OCI-M1 (cell line): ENCODE measurements at regions not wholly inside any gene's neighbourhood (a gene's known extent, or its start where the extent isn't known, plus 50 kb on each side); places are given as distances from the start of the nearest gene placed in this dataset.
"Not testable (repeated sequence)": the region's sequence is repeated elsewhere in the genome, so short reads cannot be mapped to it uniquely, and the experiment has no call there.

ENCODE experiments used
- DNase-seq: peaks from one replicate; lab custom pipeline; 2025; lab: John Stamatoyannopoulos, UW

DNA sequence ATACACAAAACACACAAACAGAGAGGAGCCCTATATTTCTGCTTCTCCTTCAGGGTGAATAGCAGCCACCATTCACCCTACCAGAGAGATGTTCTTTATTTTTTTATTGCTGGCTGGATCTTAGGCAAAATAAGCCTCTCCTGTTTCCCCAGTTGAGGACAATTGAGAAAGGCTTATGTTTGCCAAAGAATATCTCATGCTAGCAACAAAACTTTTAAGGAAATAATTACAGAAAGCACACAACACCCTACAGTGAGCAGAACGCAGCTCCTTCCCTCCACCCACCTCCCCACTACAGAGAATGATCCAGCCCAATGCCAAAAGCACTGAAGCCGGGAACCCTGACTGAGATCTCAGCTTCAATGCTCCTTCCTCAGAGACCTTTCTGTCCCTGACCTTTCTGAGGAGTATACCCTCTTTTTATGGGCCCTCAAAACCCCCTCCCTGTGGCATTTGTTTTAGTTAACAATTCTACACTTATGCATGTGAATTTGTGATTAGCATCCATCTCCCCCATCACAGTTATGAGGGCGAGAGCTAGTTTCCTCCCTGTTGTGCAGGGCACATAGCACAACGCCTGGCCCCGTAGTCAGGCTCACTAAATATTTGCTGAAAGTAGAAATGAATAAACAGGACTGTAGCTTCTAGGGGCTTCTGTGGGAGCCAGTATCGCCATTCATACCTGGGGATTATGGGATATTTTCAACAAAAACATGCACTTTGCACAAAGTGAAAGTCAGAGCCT lies 491.6 kb upstream of the CDH4 start:
- DNase-seq, result no peak

DNA sequence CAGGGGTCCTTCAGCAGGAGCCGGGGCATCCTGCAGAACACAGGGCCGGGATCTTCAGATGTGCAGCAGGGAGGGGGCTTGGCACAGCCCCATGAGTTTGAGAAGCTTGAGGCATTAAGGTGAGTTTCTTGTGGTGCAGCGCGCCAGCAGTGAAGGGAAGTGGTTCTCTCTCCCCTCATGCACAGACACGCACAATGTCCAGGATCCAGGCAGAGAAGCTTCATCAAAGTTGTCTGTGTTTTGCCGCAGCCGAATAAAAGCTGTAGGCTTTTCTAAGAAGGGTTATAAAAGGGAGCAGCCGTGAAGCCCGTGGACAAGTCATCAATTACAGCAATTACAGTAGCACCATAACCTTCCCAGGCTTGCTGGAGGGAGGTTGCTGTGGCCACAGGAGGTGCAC lies 491.0 kb upstream of the CDH4 start:
- DNase-seq, result no peak

DNA sequence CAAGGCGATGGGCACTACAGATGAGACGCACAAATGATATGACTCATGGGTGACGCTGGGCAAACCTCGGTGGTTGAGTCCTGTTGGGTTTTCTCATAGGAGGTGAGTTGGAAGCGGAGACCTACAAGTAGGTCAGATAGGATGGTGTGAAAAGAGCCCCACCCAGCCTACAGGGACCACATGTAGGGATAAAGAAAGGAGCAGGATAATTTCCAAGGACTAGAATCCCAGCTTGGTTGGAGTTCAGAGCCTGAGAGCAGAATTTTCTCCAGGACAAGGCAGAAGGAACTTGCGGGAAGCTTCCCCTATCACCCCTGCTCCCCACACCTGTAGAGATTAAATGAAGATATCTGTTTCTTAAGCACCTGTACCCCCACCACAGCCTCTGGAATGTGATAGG lies 489.7 kb upstream of the CDH4 start:
- DNase-seq, result no peak

DNA sequence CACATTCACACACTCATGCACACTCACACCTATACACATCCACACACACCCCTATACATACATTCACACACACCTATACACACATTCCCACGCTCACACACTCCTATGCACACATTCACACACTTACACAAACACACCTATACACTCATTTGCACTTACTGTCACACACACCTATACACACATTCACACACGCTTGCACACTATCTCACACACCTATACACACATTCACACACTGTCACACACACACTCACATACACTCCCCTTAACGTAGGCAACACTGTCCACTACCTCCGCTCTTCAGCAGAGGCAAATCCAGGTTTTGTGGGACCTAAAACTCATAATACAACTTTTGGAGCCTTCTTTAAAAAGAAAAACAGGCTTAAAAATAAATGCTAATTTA lies 487.7 kb upstream of the CDH4 start:
- DNase-seq, result no peak

DNA sequence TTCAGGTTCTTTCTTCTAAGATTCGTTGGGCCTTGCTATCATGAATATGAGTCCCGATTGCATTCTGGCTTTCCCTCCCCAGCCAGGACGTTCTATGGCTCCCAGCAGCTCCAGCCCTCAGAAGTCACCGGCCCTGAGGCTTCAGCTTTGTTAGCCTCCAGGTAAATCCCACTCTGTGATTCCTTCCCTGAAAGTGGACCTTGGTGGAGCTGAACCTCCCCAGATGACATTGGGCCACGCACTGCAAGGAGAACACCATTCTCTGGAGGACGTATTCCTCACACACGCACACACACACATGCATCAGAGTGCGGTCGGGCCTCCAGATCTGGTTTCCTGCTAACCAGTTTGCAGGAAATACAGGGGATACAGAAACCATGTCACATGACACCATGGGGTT lies 487.3 kb upstream of the CDH4 start:
- DNase-seq, result no peak

DNA sequence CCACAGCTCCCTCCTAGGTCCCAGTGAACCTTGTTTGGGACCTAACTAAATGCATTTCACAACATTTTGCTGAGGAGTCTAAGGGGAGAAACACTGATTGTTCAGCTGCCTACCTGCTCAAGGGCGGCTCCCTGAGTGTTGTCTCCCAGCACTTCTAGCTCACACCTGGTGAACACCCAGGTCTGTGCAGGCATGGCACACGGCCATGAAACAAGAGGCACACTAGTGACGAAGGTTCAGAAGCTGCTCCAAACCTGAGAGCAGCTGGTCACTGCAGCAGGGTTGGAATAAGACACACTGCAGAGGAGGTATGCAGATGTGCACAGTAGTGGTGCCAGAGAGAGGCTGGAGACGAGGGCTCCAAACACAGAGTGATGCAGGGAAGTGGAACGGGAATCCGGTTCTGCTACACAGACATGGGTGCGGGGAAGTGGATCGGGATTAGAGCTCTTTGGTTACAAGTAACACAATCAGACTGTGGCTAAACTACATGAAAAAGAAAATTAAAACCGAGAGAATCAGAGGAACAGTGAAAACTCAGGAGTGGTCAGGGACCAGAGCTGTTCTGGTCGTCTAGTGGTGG lies 486.1 kb upstream of the CDH4 start:
- DNase-seq, result no peak

DNA sequence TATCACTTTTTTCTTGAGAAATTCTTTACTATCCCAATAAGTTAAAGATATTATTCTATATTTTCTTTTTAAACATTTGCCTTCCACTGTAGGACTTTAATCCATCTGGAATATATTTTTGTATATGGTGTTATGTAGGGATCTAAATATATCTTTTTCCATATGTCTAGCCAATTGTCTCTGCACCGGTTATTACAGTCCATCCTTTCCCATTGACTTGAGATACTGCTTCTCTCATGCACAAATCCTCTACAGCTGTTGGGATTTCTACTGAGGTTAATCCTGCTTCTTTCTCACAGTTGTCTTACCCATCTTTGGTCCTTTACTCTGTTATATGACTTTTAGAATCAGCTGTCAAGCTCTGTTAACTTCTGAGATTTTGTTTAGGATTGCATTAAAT lies 483.8 kb upstream of the CDH4 start:
- DNase-seq, result no peak

DNA sequence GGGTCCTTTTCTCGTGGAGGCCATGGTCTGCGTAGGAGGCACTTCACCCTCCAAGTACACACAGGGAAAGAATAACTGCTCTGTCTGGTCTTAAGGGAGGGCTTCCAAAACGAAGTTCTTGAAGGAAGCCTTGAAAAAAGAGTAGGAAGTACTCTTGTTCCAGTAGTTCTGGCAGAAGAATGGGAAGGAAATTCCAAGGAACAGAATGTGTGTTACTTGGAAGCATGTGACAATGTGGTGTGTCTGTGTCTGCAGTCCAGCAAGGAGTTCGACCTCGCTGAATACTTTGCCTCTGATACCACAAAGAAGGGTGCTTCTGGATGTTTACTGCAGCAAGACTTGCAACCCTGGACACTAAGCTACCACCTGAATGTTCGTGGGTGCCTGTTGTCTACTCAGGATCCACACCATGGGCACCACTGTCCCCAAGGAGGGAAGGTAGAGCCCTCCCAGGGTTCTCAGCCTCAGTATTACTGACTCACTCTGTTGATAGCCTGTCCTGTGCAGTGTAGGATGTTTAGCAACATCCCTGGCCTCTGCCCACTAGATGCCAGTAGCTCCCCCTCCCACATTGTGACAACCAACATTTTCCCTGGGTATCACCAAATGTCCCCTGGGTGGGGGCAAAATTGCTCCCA lies 471.6 kb upstream of the CDH4 start:
- DNase-seq, result no peak

DNA sequence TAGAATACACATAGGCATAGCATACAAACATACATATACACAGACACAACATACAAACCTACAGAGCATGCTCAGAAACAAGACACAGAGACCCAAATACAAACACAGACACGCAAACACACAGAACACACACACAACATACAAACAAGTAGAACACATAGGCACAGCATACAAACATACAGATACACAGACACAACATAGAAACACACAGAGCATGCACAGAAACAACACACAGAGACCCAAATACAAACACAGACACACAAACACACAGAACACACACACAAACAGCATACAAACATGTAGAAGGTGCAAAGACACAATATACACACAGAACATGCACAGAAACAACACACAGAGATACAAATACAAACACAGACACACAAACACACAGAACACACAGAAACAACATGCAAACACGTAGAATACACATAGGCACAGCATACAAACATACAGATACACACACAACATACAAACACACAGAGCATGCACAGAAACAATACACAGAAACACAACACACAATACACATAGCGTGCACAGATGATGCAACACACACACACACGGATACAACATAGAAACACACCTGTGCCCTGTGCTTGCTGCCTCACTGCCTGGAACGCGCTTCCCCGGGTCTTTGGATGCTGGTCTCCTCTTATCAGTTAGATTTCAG lies 469.0 kb upstream of the CDH4 start:
- DNase-seq, result no peak

DNA sequence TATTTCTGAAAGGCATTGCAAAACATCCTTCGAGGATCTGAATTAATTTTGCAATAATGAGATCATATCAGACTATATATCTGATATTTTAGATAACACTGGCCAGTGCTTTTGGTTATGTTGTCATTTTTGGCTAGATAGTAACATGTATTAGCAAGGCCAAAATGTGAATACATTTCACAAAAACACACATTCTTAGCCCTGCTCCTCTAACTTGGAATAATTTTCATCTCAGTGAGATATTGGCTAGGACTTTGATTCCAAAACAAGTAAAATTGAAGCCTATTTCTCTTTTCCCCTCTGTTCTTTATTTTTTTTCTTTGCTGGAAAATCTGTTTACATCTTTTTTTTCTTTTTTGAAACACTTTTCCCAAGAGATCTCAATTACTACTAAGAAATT lies 466.8 kb upstream of the CDH4 start:
- DNase-seq, result no peak

DNA sequence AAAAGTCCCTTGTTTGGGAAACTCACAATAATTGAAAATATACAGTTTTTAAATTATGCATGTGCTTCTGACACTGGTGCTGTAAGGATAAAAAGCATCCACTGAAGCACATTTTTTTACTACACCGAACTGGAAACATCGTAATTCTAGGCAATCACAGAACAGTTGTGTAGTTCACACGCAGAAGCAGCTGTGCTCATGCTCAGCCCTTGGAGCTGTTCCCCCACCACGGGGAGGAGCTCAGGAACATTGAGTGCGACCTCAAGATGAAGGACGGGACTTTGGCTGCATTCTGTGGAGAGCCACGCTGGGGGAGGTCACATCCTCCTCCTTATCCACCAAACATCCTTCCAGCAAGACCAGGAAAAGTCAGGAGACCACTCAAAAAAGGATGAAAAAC lies 466.3 kb upstream of the CDH4 start:
- DNase-seq, result no peak

DNA sequence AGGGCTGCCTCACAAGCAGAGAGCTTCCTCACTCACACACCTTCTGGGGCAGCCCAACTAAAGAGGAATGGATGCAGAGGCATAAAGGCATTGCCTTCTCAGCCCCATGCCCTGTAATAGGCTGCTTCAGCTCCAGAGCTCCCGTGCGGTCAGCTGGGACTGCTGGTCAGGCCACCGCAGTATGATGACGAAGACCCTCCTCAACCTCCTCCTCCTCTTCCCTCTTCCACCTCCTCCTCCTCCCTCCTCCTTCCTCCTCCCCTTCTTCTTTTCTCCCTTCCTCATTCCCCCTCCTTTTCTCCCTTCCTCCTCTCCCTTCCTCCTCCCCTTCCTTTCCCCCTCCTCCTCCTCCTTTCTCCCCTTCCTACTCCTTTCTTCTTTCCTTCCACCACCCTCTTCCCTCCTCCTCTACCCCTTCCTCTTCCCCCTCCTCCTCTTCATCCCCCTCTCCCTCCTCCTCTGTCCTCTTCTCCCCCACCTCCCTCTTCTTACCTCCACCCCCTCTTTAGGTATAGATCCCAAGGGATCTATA lies 465.3 kb upstream of the CDH4 start:
- DNase-seq, result no peak

DNA sequence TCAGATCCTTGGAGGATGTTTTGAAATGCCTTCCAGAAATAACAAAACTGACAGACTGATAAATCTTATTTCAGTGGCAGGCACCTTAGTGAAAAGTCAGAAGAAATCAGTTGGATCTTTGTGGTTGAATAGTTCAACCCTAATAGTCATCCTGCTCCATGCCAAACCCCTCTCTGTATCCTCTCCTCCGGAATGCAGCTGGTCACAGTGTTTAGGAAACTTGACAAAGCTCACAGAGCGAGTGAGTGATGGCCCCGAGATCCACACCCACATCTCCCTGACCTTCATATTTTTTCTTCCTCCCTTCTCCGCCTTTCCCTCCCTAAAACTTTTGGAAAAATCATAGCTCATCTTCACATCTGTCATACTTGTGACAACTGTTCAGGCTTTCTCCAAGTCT lies 464.8 kb upstream of the CDH4 start:
- DNase-seq, result no peak

DNA sequence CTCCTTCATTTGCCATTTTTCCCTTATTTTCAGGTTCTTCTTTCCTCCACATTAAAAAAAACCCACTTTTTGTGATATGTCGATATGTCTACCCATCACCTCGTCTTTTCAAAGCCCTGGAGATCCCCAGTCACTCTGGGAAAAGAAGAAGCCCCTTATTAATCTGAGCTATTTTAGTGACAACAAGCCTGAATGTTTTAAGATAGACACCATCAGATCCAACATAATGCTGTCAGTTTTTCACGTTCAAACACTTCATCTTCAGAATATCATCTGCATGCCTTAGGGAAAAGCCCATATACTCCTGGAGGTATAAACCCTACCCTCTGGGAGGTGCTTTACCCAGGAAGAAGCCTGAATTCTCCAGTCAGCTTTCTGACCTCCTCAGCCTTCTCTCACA lies 464.0 kb upstream of the CDH4 start:
- no peak for DNase-seq

DNA sequence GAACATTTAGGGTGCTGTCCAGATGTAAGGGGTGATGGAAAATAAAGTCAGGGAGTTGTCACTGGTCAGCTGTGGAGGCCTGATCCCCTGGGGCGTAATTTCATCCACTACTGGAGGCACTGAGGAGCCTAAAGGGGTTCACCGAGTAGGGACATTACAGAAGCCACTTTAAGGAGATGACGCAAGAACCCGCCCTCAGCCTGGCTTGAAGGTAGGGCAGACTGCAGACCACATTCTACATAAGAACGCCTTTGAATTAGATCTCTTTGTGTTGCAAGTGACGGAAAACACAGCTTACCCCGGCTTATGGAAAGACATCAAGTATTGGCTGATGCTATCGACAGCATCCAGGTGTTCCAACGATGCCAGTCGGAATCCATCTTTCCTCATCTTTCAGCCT lies 462.7 kb upstream of the CDH4 start:
- DNase-seq, result no peak

DNA sequence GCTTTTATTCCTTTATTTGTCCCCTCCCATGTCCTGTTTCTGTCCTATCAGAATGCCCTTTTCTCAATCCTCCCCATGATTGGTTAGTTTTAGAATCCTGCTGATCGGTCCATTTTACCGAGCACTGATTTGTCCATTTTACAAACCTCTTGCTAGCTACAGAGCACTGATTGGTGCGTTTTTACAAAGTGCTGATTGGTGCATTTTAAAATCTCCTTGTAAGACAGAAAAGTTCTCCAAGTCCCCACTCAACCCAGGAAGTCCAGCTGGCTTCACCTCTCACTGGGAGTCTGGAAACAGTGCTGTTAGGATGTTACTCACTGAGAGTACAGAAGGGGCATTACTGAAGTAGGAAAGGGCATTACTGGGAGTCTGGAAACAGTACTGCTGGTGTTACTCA lies 461.7 kb upstream of the CDH4 start:
- DNase-seq, result not testable (repeated sequence)

DNA sequence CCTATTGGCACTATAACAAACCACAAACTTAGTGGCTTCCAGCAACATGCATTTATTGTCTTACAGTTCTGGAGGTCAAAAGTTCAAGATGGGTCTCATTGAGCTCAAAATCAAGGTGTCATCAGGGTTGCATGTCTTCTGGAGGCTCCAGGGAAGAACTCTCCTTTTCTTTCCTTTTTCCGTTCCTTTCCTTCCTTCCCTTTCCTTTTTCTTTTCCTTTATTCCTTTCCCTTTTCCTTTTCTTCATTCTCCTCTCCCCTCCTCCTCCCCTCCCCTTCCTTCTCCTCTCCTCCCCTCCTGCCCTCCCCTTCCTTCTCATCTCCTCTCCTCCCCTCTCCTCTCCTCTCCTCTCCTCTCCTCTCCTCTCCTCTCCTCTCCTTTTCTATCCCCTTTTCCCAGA lies 460.2 kb upstream of the CDH4 start:
- no peak for DNase-seq

DNA sequence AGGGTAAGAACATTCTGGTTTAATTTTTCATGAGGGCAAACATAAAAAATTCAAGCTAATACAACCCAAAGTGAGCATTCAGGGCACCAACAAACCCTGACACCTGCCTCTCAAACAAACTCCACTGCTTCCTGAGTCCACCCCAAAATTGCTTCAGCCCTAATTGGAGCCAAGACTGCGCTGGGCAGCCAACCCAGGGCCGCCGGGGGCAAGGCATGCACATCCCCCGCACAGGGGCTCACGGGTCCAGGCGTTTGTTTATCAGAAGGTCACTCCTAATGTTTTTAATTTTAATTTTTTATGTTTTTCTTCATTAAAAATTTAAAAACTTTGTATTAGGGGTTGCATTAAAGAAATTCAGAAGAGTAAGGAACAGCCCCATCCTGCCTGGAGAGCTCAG lies 459.1 kb upstream of the CDH4 start:
- DNase-seq, result no peak

DNA sequence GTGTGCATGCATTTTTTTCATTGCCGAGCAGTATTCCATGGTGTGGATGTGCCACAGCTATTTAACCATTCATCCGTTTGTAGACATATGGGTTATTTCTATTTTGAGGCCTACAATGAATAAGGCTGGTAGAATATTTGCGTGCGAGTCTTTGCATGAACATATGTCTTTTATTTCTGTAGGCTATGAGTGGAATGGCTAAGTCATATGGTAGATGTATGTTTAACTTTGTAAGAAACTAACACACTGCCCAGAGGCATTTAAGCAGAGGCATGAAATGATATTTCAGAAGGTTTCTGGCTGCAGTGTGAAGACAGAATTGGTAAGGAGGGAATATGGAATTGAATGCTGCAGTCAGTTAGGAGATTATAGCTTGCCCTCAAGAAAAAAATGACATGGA lies 457.4 kb upstream of the CDH4 start:
- DNase-seq, result no peak

DNA sequence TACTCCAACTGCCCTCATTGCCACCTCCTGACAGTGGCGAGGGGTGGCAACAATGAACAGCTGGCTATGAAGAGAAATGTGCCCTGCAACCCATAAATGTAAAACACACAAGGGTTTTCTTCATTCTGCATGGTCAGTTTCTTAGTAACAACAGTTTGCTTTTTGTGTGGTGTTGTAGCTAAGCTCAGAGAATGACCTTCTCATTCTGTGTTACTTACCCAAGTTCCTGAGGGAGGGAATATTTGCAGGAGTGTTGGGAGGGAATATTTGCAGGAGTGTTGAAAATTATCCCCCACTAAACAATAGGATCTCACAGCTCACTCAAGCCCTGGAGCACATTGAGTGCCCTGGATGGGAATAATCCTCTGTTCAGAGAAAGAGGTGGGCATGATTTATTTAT lies 456.4 kb upstream of the CDH4 start:
- DNase-seq, result no peak

DNA sequence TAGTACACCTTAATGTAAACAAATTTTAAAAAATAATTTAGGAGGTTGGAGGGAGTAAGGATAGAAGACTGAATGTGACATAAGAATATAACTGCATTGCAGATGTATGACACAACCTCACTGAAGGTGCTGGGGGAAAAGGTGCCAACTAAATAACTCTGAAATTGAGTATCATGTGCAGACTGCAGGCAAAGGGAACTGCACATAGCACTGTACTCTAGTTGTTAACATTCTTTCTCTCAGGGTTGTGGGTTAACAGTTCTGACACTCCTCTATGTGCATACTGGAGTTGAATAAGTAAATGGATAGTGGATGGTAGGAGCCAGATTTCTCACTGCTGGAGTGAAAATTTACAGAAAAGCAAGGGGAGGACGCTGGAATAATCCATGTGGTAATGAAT lies 451.9 kb upstream of the CDH4 start:
- no peak for DNase-seq

DNA sequence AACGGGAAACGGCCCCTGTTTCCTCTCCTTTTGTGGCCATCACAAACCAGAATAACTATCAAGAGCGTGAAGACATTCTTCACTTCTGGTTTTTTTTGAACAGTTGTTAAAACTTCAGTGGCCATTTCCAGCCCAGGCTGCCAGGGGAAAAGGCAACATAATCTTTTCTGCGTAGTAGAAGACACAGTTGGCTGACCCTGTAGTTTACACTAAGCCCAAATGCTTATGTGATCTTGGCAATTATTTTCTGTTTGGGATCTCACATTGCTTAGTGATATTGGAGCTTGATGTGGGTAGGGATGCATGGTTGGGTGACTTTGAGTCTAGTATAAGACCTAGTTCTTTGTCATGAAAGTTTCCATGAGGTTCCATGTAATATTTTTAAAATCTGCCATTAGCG lies 449.4 kb upstream of the CDH4 start:
- DNase-seq, result no peak
